Fibroblast of skin of scalp (primary cell): ENCODE measurements at regions not wholly inside any gene's neighbourhood (a gene's known extent, or its start where the extent isn't known, plus 50 kb on each side); places are given as distances from the start of the nearest gene placed in this dataset.
"Not testable (repeated sequence)": the region's sequence is repeated elsewhere in the genome, so short reads cannot be mapped to it uniquely, and the experiment has no call there.

ENCODE experiments used
- DNase-seq: peaks from one replicate; pipeline ENCODE4 v3.0.0-alpha.2; 2013

DNA sequence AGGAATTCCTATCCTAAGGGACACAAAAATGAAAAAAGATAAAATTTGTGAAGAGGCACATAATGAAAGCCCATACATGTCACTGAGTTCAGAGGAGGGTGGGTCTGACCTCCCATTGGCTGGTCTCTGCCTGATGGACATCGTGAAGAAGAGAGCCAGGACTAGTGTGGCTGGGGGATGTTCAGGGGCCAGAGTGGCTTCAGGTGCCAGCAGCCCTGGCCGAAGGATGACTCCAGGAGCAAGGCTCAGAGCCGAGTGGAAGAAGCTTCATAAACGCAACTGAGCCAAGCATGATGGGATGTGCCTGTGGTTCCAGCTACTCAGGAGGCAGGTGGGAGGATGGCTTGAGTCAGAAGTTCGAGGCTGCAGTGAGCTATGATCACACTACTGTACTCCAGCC is 56.9 kb upstream of the ATP5PO start:
- DNase-seq: no peak

DNA sequence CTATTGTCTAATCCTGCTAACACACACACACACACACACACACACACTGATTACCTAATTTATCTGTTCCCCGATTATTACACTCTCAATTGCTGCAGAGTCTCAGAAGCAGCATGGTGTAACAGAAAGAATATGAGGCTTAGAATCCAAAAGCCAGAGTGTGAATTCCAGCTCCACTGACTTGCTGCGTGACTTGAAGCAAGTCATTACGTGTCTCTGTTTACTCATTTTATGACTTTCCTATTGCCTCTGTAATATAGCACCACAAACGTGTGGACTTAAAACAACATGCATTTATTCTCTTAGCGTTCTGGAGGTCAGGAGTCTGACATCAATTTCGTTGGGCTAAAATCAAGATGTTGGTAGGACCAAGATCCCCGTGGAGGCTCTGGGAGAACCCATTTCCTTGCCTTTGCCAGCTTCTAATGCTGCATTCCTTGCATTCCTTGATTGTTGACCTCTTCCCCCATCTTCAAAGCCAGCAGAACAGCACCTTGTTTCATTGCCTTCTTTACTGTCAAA is 55.9 kb upstream of the ATP5PO start:
- peak; percentile 76 for DNase-seq

DNA sequence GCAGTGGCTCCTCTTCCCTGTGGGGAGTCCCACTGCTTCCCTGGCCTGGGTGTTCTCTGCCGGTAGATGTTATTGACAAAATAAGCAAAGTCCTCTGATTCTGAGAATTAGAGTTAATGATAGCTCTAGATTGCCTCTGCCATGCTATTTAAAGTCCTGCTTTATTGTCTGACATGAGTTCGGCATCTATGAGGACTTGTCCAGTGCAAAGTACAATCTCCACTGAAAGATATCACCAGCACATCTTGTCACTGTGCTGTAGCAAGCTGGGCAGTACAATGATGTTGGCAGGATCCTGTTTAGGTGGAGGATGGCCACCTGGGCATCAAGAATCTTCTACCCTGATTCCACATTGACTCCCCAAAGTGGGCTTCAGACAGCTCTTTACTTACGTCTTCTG is 54.0 kb upstream of the ATP5PO start:
- DNase-seq: no peak

DNA sequence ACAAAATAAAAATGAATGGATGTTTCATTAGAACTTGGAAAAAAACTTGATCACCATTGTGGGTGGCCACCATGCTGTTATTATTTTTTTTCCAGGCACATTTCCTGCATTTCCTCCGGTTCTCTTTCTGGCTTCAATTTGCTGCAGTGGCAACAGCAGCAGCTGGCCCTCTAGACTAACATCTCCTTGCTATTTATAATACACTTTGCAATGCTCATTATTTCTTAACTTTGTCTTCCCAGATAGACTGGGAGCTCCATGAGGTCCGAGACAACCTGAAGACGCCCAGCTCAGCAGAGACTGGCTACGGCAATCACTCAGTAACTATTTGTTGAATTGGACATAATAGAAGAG is 53.4 kb upstream of the ATP5PO start:
- DNase-seq: no peak

DNA sequence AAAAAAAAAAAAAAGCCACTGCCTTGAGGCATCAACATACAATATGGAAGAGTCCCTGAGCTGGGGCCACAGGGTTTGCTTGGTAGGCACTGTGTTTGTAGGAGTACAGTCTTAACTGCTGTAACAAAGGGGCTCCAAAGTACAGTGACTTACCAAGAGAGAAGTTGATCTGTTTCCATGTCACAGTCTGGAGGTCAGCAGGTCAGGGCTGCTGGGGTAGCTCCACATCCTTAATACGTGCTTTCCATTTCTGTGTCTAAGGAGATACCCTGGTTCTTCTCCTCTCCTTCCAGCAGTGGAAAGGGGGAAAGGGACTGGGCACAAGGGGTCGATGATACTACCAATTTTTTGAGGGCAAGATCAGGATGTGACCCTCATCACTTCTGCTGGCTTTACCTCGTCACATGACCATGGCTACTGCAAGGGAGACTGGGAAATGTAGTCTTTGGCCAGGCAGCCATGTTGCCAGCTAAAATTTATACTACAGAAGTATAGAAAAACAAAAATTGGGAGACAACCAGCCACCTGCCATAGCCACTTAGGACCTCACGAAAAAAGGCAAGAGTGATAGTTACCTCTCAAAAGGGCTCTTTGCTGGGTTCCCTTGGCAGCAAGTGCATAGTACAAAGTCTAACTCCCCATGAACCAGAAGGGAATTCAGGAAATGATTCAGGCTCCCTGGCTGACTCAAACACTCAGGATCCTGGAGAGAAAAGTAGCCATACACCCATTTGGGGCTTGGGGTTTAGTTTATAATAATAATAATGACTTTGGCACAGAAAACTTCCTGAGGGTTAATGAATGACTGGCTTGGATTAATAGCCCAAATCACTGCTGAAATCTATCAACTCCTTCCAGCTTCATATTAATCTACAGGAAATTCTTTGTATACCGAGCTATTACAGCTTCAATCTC is 52.7 kb upstream of the ATP5PO start:
- DNase-seq: peak; percentile 89

DNA sequence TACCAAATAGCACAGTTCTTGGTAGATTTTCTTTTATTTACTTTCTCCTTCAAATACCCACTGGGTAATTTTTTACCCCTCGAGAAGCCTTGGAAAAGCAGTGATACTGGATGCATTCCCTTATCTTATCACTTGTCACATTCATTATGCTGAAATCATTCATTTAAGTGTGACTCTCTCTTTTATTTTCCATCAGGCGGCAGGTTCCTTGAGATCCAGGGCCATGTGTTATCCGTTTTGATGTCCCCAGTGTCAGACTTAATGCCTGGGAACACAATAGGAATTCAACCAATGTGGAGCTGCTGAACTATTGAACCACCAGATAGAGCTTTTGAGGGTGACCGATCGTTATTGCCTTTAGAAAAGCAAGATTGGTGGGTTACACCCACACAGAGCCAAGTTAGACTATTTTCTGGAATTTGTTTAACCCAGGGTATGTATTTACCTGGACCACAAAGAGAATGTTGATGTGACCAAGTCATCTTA is 51.5 kb upstream of the ATP5PO start:
- DNase-seq: no peak

DNA sequence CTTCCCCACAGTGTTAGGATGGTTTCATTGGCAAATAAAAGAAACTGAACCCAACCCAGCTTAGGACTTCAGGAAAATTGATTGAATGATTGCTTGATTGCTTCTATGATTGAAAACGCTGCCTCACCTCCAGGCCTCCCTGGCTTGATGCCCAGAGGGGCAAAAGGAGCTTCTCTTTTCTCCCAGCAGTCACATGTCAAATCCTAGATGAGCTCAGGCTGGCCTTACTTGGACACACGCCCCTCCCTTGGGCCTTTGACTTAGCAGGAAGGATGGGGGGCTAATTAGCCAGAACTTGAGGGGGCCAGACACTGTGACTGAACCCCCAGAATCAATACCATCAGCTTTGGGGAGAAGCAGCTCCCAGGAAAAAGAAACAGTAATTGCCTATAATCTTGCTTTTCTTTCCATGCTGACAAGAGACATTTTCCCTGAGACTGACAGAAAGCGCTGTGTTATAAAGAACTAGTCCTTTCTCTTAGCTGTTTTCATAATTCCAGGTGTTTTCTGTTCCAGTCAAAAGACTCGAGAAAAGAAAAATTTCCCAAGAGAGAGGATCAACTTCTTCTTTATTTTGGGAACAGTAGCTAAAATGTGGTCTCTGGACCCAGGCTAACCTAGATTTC is 50.8 kb upstream of the ATP5PO start:
- DNase-seq: no peak

DNA sequence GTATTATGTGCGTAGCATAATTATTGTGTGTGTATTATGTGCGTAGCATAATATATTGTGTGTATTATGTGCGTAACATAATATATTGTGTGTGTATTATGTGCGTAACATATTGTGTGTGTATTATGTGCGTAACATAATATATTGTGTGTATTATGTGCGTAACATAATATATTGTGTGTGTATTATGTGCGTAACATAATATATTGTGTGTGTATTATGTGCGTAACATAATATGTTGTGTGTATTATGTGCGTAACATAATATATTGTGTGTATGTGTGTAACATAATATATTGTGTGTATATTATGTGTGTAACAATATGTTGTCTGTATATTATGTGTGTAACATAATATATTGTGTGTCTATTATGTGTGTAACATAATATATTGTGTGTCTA is 50.1 kb upstream of the ATP5PO start:
- not testable (repeated sequence) for DNase-seq
